H1 (cell line): ENCODE measurements at regions not wholly inside any gene's neighbourhood (a gene's known extent, or its start where the extent isn't known, plus 50 kb on each side); places are given as distances from the start of the nearest gene placed in this dataset.

Experiments used
- CTCF ChIA-PET: fragments of 300-600 bp; sonication (Branson Sonifier 250); formaldehyde crosslinking; loops from one replicate; lab custom pipeline; 2021; ENCODE audit not compliant: partially characterized antibody; lab: Charles Lee
- POLR2A ChIA-PET: fragments of 300-600 bp; sonication (Branson Sonifier 250); formaldehyde crosslinking; loops from one replicate; lab custom pipeline; 2021; ENCODE audit warnings: inconsistent platforms; ENCODE audit not compliant: partially characterized antibody; lab: Charles Lee
- DNase-seq, 2 experiments: peaks; one replicate each; pipeline versions ENCODE4 v3.0.0 to v3.0.0-alpha.2; 2010 to 2022; ENCODE audit warnings: low spot score in 2 of 2, low read depth in 1 of 2, mixed read lengths in 1 of 2
- FAIRE-seq: peaks from 2 replicates; lab custom pipeline; 2011; peaks lifted over from hg19 to GRCh38; lab: Jason Lieb, UNC
- H2AFZ ChIP-seq: 2 replicates; pipeline ENCODE4 v1.8.1; 2012; ENCODE audit warnings: low read length, inconsistent platforms
- H2AK5ac ChIP-seq: 2 replicates; pipeline ENCODE4 v1.6.1; 2013; ENCODE audit warnings: low read depth, low read length
- H2BK120ac ChIP-seq: replicated peaks from 2 replicates; pipeline ENCODE3; 2013; ENCODE audit warnings: low read depth, low read length, inconsistent platforms
- H2BK12ac ChIP-seq: 2 replicates; pipeline ENCODE4 v1.6.1; 2013; ENCODE audit warnings: low read depth, low read length
- H2BK15ac ChIP-seq: 2 replicates; pipeline ENCODE4 v1.6.1; 2013; ENCODE audit warnings: low read length
- H2BK20ac ChIP-seq: 2 replicates; pipeline ENCODE4 v1.6.1; 2013; ENCODE audit warnings: low read length
- H2BK5ac ChIP-seq: 2 replicates; pipeline ENCODE4 v1.6.1; 2013; ENCODE audit warnings: low read depth, low read length
- H3K14ac ChIP-seq: 2 replicates; pipeline ENCODE4 v1.6.1; 2013; ENCODE audit warnings: inconsistent platforms; ENCODE audit not compliant: insufficient read length
- H3K18ac ChIP-seq: 2 replicates; pipeline ENCODE4 v1.6.1; 2013; ENCODE audit warnings: low read length; ENCODE audit errors: extremely low read depth
- H3K23ac ChIP-seq: 2 replicates; pipeline ENCODE4 v1.6.1; 2013; ENCODE audit warnings: inconsistent platforms; ENCODE audit not compliant: insufficient read length
- H3K23me2 ChIP-seq: 2 replicates; pipeline ENCODE4 v1.6.1; 2013; ENCODE audit warnings: low read depth, low read length
- H3K27ac ChIP-seq: 2 replicates; pipeline ENCODE4 v1.6.1; 2011; ENCODE audit warnings: low read depth, low read length, inconsistent platforms
- H3K27me3 ChIP-seq, 4 experiments: replicated peaks in 1 of 4; 1 replicate in 1 of 4; 2 replicates in 3 of 4; pipeline versions ENCODE4 v1.6.1 to v1.8.1; 2011 to 2013; ENCODE audit warnings: low read length in 3 of 4, mild to moderate bottlenecking in 3 of 4, inconsistent platforms in 2 of 4, mixed read lengths in 2 of 4, moderate library complexity in 1 of 4; ENCODE audit not compliant: control insufficient read depth in 3 of 4, insufficient read depth in 3 of 4; ENCODE audit errors: extremely low read depth in 1 of 4
- H3K36me3 ChIP-seq, 4 experiments: 2 replicates each; pipeline versions ENCODE4 v1.6.1 to v1.8.1; 2011 to 2013; ENCODE audit warnings: mild to moderate bottlenecking in 4 of 4, low read length in 3 of 4, moderate library complexity in 2 of 4, control low read depth in 1 of 4, inconsistent platforms in 1 of 4; ENCODE audit not compliant: insufficient read depth in 4 of 4, control insufficient read depth in 2 of 4
- H3K4ac ChIP-seq: replicated peaks from 2 replicates; pipeline ENCODE3; 2013; ENCODE audit warnings: low read length, low read depth, mixed read lengths, inconsistent platforms; ENCODE audit not compliant: insufficient read length
- H3K4me1 ChIP-seq, 4 experiments: replicated peaks in 1 of 4; 1 replicate in 1 of 4; 2 replicates in 3 of 4; pipeline versions ENCODE4 v1.6.1 to v1.8.1; 2011 to 2013; ENCODE audit warnings: low read length in 3 of 4, inconsistent platforms in 2 of 4, mixed read lengths in 1 of 4; ENCODE audit not compliant: insufficient read depth in 4 of 4, control insufficient read depth in 3 of 4
- H3K4me2 ChIP-seq, 2 experiments: 2 replicates each; pipeline versions ENCODE4 v1.6.1 to v1.8.1; 2011 to 2013; ENCODE audit warnings: low read depth in 2 of 2, low read length in 2 of 2, control low read depth in 1 of 2, inconsistent platforms in 1 of 2, mild to moderate bottlenecking in 1 of 2; ENCODE audit not compliant: insufficient read depth in 1 of 2
- H3K4me3 ChIP-seq, 4 experiments: fragments of 200-600, 300-600 bp in 1 of 4; sonication (generic), shearing (Covaris generic), sonication (Bioruptor Twin) in 1 of 4; 2 replicates each; pipeline versions ENCODE4 v1.5.1 to v1.8.1; 2011 to 2016; ENCODE audit warnings: low read length in 4 of 4, low read depth in 3 of 4, control low read depth in 2 of 4, inconsistent platforms in 2 of 4, mild to moderate bottlenecking in 2 of 4, mixed read lengths in 1 of 4, moderate library complexity in 1 of 4; ENCODE audit not compliant: insufficient read depth in 2 of 4; ENCODE audit errors: extremely low read depth in 1 of 4
- H3K56ac ChIP-seq: replicated peaks from 2 replicates; pipeline ENCODE3; 2013; ENCODE audit warnings: low read depth, mild to moderate bottlenecking, mixed read lengths, low read length, inconsistent platforms; ENCODE audit not compliant: insufficient read length
- H3K79me1 ChIP-seq: 2 replicates; pipeline ENCODE4 v1.6.1; 2013; ENCODE audit warnings: low read depth, low read length, control low read depth
- H3K79me2 ChIP-seq, 2 experiments: 2 replicates each; pipeline versions ENCODE4 v1.6.1 to v1.8.1; 2012 to 2013; ENCODE audit warnings: low read length in 2 of 2, mild to moderate bottlenecking in 2 of 2, inconsistent platforms in 1 of 2; ENCODE audit not compliant: insufficient read depth in 2 of 2, control insufficient read depth in 1 of 2
- H3K9ac ChIP-seq, 4 experiments: replicated peaks in 1 of 4; 1 replicate in 1 of 4; 2 replicates in 3 of 4; pipeline versions ENCODE4 v1.6.1 to v1.8.1; 2011 to 2013; ENCODE audit warnings: low read depth in 3 of 4, low read length in 3 of 4, control low read depth in 2 of 4, mild to moderate bottlenecking in 2 of 4, moderate library complexity in 2 of 4, inconsistent platforms in 1 of 4; ENCODE audit errors: extremely low read depth in 1 of 4
- H3K9me3 ChIP-seq, 2 experiments: 2 replicates each; pipeline versions ENCODE4 v1.6.1 to v1.8.1; 2012 to 2013; ENCODE audit warnings: mild to moderate bottlenecking in 2 of 2, moderate library complexity in 2 of 2, control low read depth in 1 of 2, inconsistent platforms in 1 of 2, low read depth in 1 of 2, low read length in 1 of 2, mixed read lengths in 1 of 2; ENCODE audit not compliant: insufficient read depth in 2 of 2
- H4K20me1 ChIP-seq, 2 experiments: replicated peaks in 1 of 2; 2 replicates each; pipeline versions ENCODE3 to v1.8.1; 2011 to 2013; ENCODE audit warnings: inconsistent platforms in 2 of 2, low read length in 2 of 2, mild to moderate bottlenecking in 1 of 2; ENCODE audit not compliant: insufficient read depth in 2 of 2, control insufficient read depth in 1 of 2
- H4K5ac ChIP-seq: 2 replicates; pipeline ENCODE4 v1.6.1; 2013; ENCODE audit warnings: low read length, low read depth, mixed read lengths, inconsistent platforms; ENCODE audit not compliant: insufficient read length
- H4K8ac ChIP-seq: 2 replicates; pipeline ENCODE4 v1.8.0; 2013; ENCODE audit warnings: mild to moderate bottlenecking, moderate library complexity, low read length, inconsistent platforms; ENCODE audit not compliant: insufficient read depth; ENCODE audit errors: extremely low read depth
- H4K91ac ChIP-seq: replicated peaks from 2 replicates; pipeline ENCODE3; 2013; ENCODE audit warnings: low read length, mixed read lengths, inconsistent platforms; ENCODE audit not compliant: insufficient read length
- E2F6 ChIP-seq: IDR thresholded peaks from 2 replicates; pipeline ENCODE4 v1.6.1; 2012; ENCODE audit warnings: inconsistent platforms
- WGBS, 2 experiments: shearing (Covaris generic) in 1 of 2; methylation state at CpG; one replicate each; pipeline versions ENCODE4 v1.1.6 to v1.1.7; 2013 to 2015; ENCODE audit warnings: low lambda C conversion rate in 2 of 2, mixed read lengths in 2 of 2, inconsistent platforms in 1 of 2, low coverage in 1 of 2, missing lambda C conversion rate in 1 of 2; ENCODE audit not compliant: insufficient replicate concordance in 2 of 2, insufficient coverage in 1 of 2, insufficient read length in 1 of 2; ENCODE audit errors: extremely low coverage in 1 of 2, missing lambda C conversion rate in 1 of 2; 5-methylcytosine and 5-hydroxymethylcytosine counted together
- TF ChIP-seq, protein P1 (sequence below): IDR thresholded peaks from 2 replicates; pipeline ENCODE4 v1.6.1; 2012; ENCODE audit warnings: inconsistent platforms

GRCh38 chr1:106465666-106466065, 590.8 kb upstream of the PRMT6 start:
- no peak overlapping the region for H2BK12ac ChIP-seq
- no peak overlapping the region for H2AK5ac ChIP-seq
- H3K9me3 ChIP-seq, result 0 out of 4 replicates have a peak, but pooled peaks cover 0 to 4% of the 10 kb centered on the region in 2 experiments
- no peak overlapping the region for H4K5ac ChIP-seq
- H3K14ac ChIP-seq, result no peak overlapping the region
- no peak overlapping the region for H3K18ac ChIP-seq
- H3K36me3 ChIP-seq, result no peaks in the 10 kb centered on the region
- H3K23me2 ChIP-seq, result no peaks in the 10 kb centered on the region
- FAIRE-seq (no peak), DNase-seq (no peak)
- H2AFZ ChIP-seq, result no peak overlapping the region
- H2BK5ac ChIP-seq, result no peak overlapping the region
- CTCF ChIA-PET, result interaction anchor here (0.9 kb wide), 1 partner anchor 22 kb away, joined by 3 read pairs; no protein-coding TSS in a partner anchor
- no peak overlapping the region for H2BK15ac ChIP-seq
- H2BK20ac ChIP-seq, result no peak overlapping the region
- no peaks in the 10 kb centered on the region for H3K4me1 ChIP-seq
- H3K79me1 ChIP-seq, result no peaks in the 10 kb centered on the region
- no peak overlapping the region for H3K56ac ChIP-seq
- 86% methylated on average over 2 of the region's 2 CpGs; no CpG with 5 or more reads in 1 of the 2 experiments for whole genome bisulfite sequencing, 2 experiments
- no peaks in the 10 kb centered on the region for H3K79me2 ChIP-seq
- no peak overlapping the region for H4K91ac ChIP-seq
- no peaks in the 10 kb centered on the region for H4K20me1 ChIP-seq
- H3K4me2 ChIP-seq, result no peak overlapping the region
- H2BK120ac ChIP-seq, result no peak overlapping the region
- no peak overlapping the region for H3K23ac ChIP-seq
- H3K4me3 ChIP-seq, result no peak overlapping the region
- no peak for TF ChIP-seq E2F6
- TF ChIP-seq, protein P1, sequence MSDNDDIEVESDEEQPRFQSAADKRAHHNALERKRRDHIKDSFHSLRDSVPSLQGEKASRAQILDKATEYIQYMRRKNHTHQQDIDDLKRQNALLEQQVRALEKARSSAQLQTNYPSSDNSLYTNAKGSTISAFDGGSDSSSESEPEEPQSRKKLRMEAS, result no peak
- H3K4ac ChIP-seq, result no peak overlapping the region
- no peak overlapping the region for H4K8ac ChIP-seq
- H3K27ac ChIP-seq, result no peak overlapping the region
- H3K9ac ChIP-seq, result no peak overlapping the region
- POLR2A ChIA-PET, result no interaction called here
- no peaks in the 10 kb centered on the region for H3K27me3 ChIP-seq
